Activated CD8-positive, alpha-beta T cell treated with anti-CD3 and anti-CD28 coated beads for 36 hours (primary cell): ENCODE measurements at regions not wholly inside any gene's neighbourhood (a gene's known extent, or its start where the extent isn't known, plus 50 kb on each side); places are given as distances from the start of the nearest gene placed in this dataset.

ENCODE experiments used
- ATAC-seq: fragments of 200-7000 bp; cut with Tn5 transposase; one replicate; pipeline ENCODE4 v1.10.0; 2021; ENCODE audit warnings: mild to moderate bottlenecking, moderate library complexity
- CTCF ChIA-PET: fragments of 350-600 bp; sonication (Branson Sonifier 250); formaldehyde crosslinking; loops from one replicate; lab custom pipeline; 2021; ENCODE audit warnings: antibody characterized with exemption; lab: Charles Lee
- POLR2A ChIA-PET: fragments of 350-600 bp; sonication (Branson Sonifier 250); formaldehyde crosslinking; loops from one replicate; lab custom pipeline; 2021; ENCODE audit warnings: antibody characterized with exemption; lab: Charles Lee
- DNase-seq: peaks from one replicate; pipeline ENCODE4 v3.0.0-alpha.2; 2020
- H3K27ac Mint-ChIP-seq: one replicate; pipeline ENCODE4 v1.8.0; 2021; ENCODE audit warnings: mild to moderate bottlenecking, mixed read lengths
- H3K27me3 Mint-ChIP-seq: one replicate; pipeline ENCODE4 v1.8.0; 2021; ENCODE audit warnings: mixed read lengths
- H3K36me3 Mint-ChIP-seq: one replicate; pipeline ENCODE4 v1.8.0; 2021; ENCODE audit warnings: low read depth, mixed read lengths
- H3K4me1 Mint-ChIP-seq: one replicate; pipeline ENCODE4 v1.8.0; 2021; ENCODE audit warnings: low read depth, mixed read lengths
- H3K4me3 Mint-ChIP-seq: one replicate; pipeline ENCODE4 v1.8.0; 2021; ENCODE audit warnings: mild to moderate bottlenecking, moderate library complexity, mixed read lengths
- H3K9me3 Mint-ChIP-seq: one replicate; pipeline ENCODE4 v1.8.0; 2021; ENCODE audit warnings: mixed read lengths
- intact Hi-C: fragments of 100-400 bp; cut with micrococcal nuclease; formaldehyde crosslinking; loops from one replicate; pipeline ENCODE4 v1.10.0; 2022
- TF ChIP-seq, protein P1 (sequence below): fragments of 200-600 bp; IDR thresholded peaks from one replicate; pipeline ENCODE4 v1.8.0; 2022; ENCODE audit warnings: antibody characterized with exemption, mild to moderate bottlenecking

DNA sequence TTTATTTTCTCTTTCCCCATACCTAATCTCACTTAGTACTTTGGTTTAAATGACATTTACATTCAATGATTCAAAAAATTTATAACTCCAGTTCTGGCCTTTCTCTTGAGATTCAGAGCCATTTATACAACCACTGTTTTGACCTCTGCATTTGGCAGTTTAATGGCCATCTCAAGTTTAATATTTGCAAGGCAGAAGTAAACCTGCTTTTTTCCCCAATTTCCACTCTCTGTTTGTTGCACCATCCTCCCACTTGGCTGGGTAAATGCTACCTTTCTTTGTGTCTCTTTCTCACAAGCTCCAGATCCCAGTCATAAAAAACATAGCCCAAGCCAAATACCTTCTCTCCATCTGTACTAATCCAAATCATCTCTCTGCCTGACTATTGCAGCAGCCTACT is 315.2 kb upstream of the MTPN start:
- H3K4me3 Mint-ChIP-seq = no peak overlapping the region
- H3K4me1 Mint-ChIP-seq = no peaks in the 10 kb centered on the region
- no peaks in the 10 kb centered on the region for H3K27me3 Mint-ChIP-seq

DNA sequence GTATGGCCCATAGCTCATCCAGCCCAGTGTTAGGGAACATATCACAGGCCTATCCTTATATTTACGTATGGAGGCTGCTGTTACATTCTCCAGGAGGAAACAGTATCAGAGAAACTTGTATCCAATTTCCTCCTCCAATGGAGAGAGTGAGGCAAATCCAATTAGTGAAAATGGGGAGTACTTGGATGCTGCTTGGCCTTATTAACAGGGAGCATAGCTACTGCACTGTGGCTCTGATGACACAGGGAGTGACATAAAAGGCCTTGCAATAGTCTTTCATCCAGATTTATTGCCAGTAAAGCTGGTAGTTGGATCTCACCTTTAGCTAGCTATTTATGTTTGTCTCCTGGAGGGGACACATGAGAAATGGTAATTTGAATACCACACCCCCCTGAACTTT is 313.2 kb upstream of the MTPN start:
- Mint-ChIP-seq H3K36me3 (no peaks in the 10 kb centered on the region), H3K4me1 (no peaks in the 10 kb centered on the region), H3K4me3 (no peak overlapping the region), H3K9me3 (no peaks in the 10 kb centered on the region), H3K27ac (no peak overlapping the region), H3K27me3 (no peaks in the 10 kb centered on the region)
- DNase-seq (no peak), ATAC-seq (no peak)
- ChIA-PET POLR2A (no interaction called here), CTCF (no interaction called here)
- TF ChIP-seq, protein P1, sequence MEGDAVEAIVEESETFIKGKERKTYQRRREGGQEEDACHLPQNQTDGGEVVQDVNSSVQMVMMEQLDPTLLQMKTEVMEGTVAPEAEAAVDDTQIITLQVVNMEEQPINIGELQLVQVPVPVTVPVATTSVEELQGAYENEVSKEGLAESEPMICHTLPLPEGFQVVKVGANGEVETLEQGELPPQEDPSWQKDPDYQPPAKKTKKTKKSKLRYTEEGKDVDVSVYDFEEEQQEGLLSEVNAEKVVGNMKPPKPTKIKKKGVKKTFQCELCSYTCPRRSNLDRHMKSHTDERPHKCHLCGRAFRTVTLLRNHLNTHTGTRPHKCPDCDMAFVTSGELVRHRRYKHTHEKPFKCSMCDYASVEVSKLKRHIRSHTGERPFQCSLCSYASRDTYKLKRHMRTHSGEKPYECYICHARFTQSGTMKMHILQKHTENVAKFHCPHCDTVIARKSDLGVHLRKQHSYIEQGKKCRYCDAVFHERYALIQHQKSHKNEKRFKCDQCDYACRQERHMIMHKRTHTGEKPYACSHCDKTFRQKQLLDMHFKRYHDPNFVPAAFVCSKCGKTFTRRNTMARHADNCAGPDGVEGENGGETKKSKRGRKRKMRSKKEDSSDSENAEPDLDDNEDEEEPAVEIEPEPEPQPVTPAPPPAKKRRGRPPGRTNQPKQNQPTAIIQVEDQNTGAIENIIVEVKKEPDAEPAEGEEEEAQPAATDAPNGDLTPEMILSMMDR = no peak
- intact Hi-C loops = no loop called here

More for the DNA sequence above, 315.2 kb upstream of the MTPN start:
- ChIA-PET POLR2A (no interaction called here), CTCF (interaction anchor here (0.6 kb wide), 1 partner anchor 176 kb away, joined by 3 read pairs; no protein-coding TSS in a partner anchor)
- Mint-ChIP-seq H3K27ac (no peak overlapping the region), H3K36me3 (no peaks in the 10 kb centered on the region), H3K9me3 (peaks cover 2% of the 10 kb centered on the region)
- ATAC-seq = no peak
- TF ChIP-seq, protein P1 = no peak
- intact Hi-C loops = no loop called here
- DNase-seq = no peak

DNA sequence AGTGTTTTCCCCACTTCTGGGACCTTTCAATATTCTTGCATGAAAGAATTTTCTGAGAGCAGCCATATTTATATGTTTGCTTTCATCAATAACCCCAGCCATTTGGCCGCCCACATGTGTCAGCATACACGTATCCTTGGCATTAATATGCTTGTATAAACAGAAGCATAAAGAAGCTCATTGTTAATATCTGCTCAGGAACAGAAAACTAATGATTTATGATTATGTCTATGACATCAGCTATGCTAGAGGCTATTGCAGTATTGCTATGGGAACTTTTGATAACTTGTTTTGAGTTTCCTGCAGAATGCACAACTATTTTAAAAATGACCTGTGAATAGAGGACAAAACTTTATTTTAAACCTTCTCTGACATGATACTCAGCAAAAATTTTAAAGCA is 300.9 kb upstream of the MTPN start:
- ATAC-seq (no peak), DNase-seq (no peak)
- Mint-ChIP-seq H3K27me3 (peaks cover 2% of the 10 kb centered on the region), H3K27ac (no peak overlapping the region), H3K4me1 (no peaks in the 10 kb centered on the region), H3K4me3 (no peak overlapping the region), H3K36me3 (no peaks in the 10 kb centered on the region), H3K9me3 (peaks cover 2% of the 10 kb centered on the region)
- intact Hi-C loops = no loop called here
- TF ChIP-seq, protein P1 = no peak
- POLR2A ChIA-PET = no interaction called here
- CTCF ChIA-PET = no interaction called here

DNA sequence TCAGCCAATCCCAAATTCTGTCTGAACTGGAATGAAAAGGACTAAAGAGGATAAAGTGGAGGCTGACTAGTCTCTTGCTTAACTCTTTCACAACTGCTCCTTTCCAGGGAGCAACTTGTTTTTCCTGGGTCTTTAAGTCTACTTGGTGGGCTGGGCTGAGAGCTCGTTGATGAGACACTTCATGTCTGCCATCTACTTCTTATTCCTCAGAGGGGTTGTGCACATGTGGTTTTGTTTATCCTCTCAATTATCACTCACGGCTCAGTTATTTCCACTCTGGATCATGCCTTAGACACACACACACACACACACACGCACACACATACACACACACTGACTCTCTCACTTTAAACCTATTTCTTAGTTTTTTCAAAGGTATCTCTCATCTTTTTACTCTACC is 298.6 kb upstream of the MTPN start:
- TF ChIP-seq, protein P1 = no peak
- H3K4me1 Mint-ChIP-seq = no peaks in the 10 kb centered on the region
- no peaks in the 10 kb centered on the region for H3K27me3 Mint-ChIP-seq
- H3K27ac Mint-ChIP-seq = no peak overlapping the region
- ChIA-PET POLR2A (interaction anchor here (0.7 kb wide), 1 partner anchor 79 kb away, joined by 3 read pairs; no protein-coding TSS in a partner anchor), CTCF (no interaction called here)
- no peak overlapping the region for H3K4me3 Mint-ChIP-seq
- no peak for DNase-seq
- H3K9me3 Mint-ChIP-seq = peaks cover 2% of the 10 kb centered on the region
- intact Hi-C loops = no loop called here
- no peak for ATAC-seq
- no peaks in the 10 kb centered on the region for H3K36me3 Mint-ChIP-seq

DNA sequence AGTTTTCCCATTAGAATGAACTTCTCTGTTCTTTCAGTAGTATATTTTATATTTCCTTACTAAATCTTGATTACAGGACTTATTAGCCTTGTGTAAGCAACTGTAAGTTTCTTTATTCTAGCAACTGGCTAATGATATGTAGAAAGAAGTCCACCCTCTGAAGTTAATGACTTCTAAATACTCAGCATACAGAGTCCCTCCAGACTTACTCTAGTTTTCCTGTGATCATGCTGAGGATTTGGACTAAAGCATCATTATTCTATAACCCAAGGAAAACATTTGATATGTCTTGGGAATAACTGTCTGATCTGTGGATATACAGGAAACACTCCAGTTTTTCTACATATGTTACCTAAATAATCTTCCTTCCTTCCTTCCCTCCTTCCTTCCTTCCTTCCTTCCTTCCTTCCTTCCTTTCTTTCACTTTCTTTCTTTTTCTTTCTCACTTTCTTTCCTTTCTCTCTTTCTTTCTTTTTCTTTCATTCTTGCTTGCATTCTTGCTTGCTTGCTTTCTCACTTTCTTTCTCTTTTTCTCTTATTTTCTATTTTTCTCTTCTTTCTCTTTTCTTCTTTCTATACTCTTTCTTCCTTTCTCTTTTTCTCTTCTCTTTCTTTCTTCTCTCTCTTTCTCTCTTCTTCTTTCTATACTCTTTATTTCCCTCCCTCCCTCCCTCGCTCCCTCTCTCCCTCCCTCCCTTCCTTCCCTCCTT is 297.6 kb upstream of the MTPN start:
- Mint-ChIP-seq H3K27ac (no peak overlapping the region), H3K4me3 (no peak overlapping the region), H3K27me3 (no peaks in the 10 kb centered on the region), H3K36me3 (no peaks in the 10 kb centered on the region), H3K9me3 (peaks cover 2% of the 10 kb centered on the region), H3K4me1 (no peaks in the 10 kb centered on the region)
- TF ChIP-seq, protein P1 = no peak
- intact Hi-C loops = no loop called here
- DNase-seq (no peak), ATAC-seq (no peak)
- ChIA-PET CTCF (no interaction called here), POLR2A (interaction anchor here (0.7 kb wide), 1 partner anchor 78 kb away, joined by 3 read pairs; no protein-coding TSS in a partner anchor)
